Activated T-helper 1 cell treated with Interleukin-2 at 50 U/mL for 16 hours (primary cell): ENCODE measurements at regions not wholly inside any gene's neighbourhood (a gene's known extent, or its start where the extent isn't known, plus 50 kb on each side); places are given as distances from the start of the nearest gene placed in this dataset.

Experiments
- DNase-seq: peaks from one replicate; pipeline ENCODE4 v3.0.0-alpha.2; 2020; ENCODE audit warnings: low read depth

DNA sequence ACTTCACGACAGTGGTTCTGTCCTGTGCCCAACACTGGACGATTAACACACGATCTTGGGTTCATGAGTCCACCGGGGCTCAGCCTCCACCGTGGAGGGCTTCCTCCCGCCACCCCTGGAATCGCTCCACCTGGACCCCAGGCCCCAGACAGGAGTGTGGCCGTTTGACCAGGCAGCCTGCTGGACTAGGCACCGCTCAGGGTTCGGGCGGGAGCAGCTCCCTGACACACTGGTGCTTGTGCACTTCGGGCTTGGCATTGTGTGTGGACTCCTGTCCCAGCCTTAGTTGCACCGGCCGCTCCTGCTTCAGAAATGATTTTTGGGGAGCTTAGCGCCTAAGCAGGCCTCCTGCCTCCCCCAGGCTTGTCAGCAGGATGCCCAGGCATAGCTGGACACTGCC lies 617.4 kb upstream of the SALL3 start:
- DNase-seq, result no peak

DNA sequence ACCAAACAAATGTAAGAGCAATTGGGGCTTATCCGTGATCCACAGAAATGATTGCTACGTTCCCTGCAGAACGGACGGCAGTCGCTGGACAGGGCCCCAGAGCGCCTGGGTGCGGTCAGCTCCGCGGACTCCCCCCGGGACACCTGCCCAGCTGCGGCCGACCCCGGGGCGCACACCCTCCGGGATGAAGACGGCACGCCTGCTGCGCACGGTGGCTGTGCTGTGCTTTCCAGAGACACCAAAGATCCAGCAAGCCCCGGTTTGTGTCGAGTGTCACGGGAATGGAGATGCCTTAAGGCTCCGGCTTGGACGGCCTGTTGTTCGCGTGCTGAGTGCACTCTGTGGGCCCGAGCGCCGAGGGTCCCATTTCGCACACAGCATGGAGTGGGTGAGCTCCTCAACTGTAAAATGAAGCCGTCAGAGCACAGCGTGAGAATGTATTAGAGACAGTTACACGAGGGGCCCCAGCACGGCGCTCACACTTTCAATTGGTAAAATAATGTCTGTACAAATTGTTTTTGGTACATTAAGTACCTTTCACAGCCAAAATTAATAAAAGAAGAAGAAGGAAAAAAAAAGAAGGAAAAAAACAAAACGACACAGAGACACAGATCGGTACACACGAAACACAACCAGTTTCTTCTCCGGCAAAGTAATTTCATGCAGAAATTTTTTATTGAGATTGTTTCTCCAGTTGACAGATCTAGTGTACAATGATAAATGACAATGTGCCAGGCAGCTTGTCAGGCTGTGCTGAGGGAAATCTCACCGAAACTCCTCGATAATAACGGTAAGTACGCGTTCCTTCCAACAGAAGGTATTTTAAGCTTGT lies 615.8 kb upstream of the SALL3 start:
- no peak for DNase-seq

DNA sequence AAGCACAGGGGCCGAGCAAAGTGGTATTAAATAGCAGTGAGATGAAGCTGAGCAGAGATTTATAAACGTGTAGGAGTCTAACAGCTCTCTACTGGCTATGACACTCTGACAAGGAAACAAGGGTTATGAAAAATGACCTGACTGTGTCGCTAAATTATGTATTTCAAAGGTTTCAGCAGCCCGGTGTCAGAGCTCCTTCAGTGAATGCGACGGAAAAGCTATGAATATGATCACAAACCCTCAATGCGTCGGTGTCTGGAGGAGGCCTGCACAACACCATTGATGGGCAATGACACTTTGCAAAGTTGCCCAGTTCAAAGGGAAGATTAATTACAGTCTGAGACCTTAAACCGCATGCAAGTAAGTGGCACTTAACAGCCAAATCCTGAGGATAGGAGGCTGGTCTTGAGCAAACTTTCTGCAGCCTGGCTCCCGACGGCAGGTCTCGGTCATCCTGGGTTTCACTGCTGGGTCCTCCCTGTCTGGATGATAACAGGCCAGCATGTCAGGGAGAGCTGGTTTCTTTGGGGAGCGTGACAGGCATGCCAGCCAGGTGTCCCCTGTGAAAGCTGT lies 615.1 kb upstream of the SALL3 start:
- no peak for DNase-seq

DNA sequence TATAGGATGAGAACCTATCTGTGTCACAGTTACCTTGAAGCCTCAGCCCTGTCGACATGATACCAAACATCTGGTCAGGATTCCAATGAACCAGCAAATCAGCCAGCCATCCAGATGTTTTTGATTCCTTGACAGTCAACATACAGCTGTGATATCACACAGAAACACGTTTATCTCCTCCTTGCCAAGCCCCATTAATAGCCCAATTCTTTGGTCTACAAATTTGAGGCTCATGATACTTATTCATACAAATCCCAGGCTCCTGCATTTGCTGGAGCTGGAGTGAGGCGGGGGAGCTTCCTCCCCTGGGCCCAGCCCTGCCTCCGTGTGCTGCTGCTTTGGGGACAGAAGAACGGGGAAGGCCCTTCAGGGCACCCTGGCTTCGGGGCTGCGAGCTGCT lies 611.6 kb upstream of the SALL3 start:
- no peak for DNase-seq

DNA sequence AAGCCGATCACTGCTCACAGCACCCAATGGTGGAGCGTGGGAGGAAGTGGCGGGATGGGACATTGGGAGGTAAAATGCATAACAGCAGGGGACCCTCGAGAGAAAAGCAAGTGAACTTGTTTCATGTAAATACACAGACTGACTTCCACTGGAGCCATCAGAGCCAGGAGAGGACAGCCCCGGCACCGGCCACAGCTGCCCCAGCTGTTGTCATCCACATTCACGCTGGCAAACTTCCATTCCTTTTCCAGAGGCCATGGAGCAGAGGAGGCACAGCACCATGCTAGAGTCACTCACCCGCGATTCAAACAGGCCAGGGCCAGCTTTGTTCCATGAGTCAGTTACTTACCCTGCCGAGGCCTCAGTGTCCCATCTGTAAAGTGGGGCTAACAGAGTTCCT lies 610.9 kb upstream of the SALL3 start:
- no peak for DNase-seq

DNA sequence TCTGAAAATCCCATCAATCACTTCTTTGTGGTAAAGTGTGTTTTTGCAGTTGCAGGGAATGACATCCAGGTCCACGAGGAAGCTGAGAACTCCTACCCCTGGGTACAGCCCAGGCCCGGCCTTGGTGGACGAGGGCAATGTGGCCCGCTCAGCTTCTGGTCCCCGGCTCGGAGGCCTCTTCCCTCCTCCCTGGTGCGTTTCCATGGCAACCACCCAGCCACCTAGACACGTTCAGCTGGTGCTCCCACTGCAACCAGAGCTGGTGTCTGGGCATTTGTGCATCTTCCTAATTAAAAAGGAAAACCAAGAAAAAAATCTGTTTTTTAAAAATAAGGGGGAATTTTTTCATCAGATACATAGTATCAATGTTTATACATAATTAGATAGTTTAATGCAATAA lies 603.6 kb upstream of the SALL3 start:
- no peak for DNase-seq

DNA sequence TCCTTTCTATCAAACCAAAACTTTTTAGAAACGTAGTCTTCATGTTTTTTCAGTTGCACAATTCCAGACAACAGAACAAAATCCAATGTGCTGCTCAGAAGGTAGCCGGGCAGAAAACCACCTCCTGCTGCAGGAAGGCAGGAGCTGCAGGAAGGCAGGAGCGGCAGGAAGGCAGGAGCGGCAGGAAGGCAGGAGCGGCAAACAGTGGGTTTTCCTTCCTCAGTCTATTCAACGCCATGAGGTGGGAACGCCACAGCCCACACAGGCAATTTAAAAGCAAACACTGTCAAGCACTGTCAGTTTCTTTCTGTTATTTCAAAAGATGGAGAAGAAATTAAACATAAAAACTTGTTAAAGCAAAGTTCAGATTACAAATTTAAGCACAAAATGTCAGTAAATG lies 601.2 kb upstream of the SALL3 start:
- no peak for DNase-seq

DNA sequence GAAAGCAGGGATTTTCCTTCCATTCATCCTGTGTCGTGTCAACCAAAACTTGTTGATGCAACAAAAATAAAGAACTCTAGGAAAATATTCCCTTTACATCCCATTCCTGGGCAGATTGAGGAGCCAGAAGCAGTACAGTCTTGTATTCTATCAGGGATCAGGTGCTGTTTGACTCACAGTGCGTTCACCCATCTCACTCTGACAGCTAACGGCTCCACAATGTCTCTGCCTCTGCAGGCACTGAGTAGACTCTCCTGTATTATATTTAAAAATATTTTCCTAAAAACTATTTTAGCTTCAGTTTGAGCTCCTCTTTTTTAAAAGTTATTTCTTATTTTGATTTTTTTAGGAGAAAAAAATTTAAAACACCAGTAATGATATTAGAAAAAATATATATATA lies 600.6 kb upstream of the SALL3 start:
- DNase-seq, result no peak

DNA sequence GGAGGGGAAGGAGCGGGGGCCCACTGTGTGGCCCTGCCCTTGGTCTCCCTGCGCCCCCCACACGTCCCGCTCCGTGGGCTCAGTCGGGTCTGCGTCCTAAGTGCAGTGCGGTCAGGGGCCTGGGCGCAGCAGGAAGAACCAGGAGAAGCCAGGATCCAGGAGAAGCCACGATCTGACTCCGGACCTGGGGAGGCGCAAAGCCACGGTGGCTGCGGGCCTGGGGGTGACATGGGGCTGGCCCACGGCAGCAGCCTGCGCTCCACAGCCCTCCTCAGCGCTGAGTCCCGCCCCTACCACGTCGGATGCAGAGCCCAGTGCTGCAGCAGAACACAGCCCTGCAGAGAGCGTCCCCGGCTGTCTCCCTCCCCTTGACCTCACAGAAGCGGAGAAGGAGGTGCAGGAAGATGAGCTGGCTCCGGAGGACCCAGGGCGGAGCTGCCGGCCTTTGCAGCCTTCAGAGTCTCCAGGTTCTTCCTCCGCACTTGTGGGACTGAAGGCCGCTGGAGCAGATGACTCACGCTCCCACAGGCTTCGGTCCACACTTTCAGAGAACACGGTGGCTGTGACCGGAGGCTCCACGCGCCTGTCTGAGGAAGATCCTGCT lies 589.2 kb upstream of the SALL3 start:
- no peak for DNase-seq

DNA sequence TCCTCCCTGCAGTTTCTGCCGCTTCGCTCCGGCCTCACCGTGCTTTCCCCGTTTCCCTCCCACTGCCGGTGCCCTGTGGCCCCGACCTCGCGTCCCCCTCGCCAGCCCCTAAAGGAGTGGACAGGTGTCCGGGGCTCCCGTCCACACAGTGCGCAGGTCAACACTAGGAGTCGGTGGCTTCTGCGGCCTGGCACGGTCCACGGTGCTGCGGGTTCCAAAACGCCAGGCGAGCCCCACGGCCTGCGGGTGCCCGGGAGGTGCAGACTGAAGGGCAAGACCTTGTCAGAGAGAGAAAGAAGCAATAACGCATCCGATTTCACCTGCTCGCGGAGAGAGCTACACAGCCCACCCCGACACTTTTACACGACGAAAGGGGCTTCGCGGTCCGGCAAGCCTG lies 588.7 kb upstream of the SALL3 start:
- no peak for DNase-seq

DNA sequence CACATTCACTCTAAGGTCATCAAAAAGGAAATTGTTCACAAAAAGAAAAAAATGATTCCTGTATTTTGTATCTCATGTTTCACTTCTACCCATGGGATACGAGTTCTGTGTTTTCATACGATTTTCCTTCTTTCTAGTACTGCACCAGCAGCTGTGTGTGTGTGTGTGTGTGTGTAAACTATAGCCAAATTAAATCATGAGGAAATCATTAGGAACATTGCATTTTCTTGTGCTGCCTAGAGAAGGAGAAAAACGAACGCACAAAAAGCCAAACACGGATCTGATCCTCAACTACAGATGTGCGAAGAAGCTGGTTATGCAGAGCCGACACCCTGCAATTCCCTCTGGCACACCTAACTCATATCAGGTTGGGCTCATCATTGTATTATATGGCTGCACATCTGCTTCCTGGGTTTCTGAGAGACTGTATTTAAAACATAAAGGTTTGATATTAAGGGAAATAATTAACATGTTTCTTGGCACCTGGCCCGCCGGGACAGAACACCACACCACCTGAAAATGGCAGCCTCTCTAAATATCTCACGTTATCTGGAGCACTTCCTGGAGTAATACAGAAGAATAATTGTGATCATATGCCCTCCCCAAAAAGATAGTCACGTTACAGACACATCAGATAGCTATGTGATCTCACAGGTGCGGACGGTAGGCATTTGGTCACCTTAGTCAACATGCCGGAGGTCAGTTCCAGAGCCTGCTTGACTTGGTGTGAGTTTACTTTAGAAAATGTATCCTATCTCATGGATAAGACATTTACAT lies 586.3 kb upstream of the SALL3 start:
- no peak for DNase-seq

DNA sequence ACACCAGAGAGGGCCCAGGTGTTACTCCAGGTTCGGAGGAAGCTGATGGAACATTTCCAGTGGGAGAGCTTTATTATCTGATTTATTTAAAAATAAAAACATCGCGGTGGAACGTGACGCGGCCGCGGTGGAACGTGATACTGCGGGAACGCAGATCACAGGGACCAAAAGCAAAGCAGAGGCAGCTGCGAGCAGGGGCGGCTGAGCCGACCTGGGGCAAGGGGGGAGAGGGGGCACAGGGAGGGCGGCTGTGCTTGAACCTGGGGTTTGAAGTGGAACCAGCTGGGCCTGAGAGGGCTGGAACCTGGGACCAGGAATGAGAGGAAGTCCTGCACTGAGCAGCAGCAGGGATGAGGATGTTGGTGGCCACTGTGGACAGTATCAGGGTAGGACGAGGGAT lies 583.5 kb upstream of the SALL3 start:
- DNase-seq, result no peak

DNA sequence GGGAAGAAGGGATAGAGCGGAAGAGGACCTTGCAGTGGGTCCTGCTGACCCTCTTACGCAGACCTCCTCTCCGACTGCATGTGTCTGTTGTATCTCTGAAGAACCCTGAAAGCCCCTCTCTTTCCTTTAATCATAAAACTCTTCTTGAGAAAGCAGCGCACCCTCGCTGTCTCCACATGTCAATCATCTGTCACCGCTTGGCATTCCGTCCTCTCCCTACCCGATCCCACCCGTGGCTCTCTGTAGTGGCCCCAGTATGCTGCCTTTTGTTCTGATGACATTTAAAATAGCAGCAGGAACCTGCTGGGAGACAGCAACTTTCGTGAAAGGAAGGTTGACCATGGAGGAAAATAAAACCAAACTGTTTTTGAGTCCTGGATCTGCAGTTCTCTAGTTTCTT lies 582.9 kb upstream of the SALL3 start:
- DNase-seq, result no peak

DNA sequence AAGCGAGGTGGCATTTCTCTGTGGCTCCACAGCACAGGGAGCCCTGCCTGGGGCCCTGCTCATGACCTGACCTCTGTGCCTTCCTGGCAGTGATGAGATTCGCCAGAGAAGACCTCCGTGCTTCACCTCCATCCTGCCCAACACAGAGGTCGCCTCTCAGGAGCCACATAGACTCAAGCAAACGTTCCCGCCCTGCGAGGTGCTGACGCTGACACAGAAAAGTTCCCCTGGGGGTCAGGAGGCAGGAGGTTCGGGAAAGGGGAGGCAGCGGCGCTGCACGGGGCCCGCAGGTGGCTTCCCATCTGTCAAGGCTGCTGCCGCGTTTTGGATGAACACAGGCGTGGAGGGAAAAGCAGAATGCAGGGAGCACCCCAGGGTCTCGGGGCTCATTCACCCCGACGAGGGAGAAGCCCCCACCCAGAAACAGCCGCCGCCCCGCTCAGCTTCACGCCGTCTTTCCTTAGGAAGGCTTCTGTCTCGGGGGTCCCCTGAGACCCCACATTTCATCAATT lies 579.6 kb upstream of the SALL3 start:
- no peak for DNase-seq

DNA sequence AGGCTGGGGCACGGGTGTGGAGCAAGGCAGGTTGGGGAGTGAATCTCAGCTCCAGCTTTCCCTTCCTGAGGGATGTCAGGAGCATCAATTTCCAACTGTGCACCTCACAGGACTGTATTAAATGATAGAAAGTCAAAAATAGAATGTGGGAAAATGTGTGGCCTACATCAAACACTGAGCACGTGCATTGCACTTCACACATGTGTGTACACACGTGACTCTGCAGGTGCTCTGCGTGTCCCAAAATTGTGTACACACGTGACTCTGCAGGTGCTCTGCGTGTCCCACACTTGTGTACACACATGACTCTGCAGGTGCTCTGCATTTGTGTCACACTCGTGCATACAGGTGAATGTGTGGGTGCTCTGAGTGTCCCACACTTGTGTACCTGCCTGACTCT lies 577.2 kb upstream of the SALL3 start:
- DNase-seq, result no peak

DNA sequence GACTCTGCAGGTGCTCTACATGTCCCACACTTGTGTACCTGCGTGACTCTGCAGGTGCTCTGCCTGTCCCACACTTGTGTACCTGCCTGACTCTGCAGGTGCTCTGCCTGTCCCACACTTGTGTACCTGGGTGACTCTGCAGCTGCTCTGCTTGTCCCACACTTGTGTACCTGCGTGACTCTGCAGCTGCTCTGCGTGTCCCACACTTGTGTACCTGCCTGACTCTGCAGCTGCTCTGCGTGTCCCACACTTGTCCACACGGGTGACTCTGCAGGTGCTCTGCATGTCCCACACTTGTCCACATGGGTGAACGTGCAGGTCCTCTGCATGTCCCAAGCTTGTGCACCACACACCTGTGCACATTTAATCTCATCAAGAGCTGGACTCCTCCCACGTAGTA lies 576.7 kb upstream of the SALL3 start:
- DNase-seq, result no peak

DNA sequence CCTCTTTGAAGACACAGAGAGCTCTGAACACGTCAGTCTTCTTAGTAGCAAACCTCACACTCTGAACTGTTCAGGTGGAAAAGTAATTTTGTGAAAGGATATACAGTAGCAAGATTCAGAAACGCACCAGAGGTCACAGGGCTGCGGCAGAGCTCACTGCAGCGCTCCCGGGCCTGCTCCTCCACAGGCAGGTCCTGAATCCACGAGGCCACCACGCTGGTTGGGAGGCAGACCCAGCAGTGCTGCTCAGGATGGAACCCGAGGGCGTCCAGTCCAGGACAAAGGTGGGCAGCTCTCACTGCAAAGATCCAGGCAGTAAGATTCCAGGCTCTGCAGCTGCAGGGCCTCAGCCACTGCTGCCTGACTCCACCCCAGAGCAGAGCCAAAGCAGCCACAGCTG lies 576.2 kb upstream of the SALL3 start:
- no peak for DNase-seq

DNA sequence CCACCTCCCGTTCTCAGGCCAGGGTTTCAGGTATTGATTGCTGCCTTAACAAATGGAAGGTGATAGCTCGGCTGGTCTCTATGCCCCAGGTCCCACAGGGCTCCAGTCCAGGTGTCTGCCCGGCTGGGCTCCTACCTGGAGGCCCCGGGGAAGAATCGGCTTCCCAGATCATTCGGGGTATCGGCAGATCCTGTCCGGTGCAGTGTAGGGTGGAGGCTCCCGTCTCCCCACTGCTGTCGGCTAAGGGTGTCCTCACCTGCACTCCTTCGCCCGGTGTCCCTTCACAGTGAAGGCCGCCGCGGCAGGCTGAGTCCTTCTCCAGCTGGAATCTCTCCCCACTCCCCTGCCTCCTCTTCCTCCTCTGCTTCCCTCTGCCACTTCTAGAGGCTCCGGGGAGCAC lies 573.9 kb upstream of the SALL3 start:
- no peak for DNase-seq

DNA sequence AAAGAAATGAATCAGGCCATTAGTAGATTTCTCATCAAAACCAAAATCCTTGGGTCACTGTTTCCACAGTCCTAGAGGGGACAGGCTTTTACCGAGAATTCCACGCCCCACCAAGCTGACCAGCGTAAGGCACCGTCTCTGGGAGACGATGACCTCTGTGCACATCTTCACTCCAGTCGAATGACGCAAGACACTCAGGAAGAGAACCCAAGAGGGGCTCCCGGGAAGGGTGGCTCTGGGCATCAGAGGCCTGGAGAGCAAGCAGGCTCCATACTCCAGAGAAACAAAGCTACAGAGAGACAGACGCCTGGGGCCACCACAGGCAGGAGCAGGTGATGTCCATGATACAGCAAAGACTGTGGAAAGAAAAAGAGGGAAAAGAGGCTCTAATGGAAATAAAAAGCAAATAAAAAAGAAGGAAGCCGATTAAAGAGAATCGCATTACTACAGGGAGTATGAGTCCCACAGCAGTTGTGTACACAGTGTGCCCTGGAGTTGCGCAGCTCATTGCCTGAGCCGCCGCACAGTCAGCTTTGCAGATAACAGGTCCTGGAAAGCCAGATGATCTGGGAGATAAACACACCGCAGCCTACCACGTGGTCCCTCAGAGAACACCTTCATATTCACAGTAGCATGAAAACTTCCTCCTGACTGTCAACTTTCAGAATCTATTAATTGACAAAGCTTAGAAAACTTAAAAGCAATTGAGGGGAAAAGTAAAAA lies 572.7 kb upstream of the SALL3 start:
- DNase-seq, result no peak

DNA sequence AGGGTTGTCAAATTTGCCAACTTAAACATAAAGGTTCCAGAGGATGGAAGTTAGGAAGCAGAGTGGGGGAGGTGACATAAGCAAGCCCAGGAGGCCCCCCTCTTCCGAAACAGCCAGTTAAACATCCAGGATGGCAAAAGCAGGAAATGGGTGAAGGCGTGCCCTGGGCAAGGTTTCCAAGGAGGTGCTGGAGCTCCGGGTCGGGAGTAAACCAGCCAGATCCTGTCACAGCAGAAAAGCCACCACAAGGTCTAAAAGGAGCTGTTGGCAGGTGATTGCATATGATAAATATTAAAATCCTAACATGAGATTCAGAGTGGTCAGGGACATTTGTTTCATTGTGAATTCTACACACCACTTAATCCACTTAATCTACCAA lies 572.2 kb upstream of the SALL3 start:
- no peak for DNase-seq

DNA sequence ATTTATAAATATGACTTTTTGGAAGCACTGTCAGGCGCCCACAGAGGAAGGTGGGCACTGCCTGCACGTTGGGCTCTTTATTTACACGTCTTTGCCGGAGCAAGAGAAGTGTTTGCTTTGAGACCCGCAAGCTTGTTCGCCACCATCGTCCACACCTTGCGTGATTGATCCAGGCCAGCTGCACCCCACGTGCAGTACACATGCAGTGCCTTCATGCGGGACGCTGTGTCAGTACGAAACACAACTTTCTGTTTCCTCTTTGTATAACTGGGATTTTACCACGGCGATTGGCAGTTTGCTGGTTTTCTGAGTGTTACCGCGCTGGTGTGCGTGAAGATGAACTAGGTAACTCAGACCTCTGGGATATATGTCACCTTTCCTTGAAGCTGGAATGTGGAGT lies 571.0 kb upstream of the SALL3 start:
- no peak for DNase-seq
